Thoracic aorta (tissue), 2 donors: ENCODE measurements at regions not wholly inside any gene's neighbourhood (a gene's known extent, or its start where the extent isn't known, plus 50 kb on each side); places are given as distances from the start of the nearest gene placed in this dataset.

Source experiments
- ATAC-seq: fragments of 150-250 bp; one replicate; pipeline ENCODE4 v1.8.0; 2017; ENCODE audit warnings: low read depth; ENCODE audit not compliant: insufficient number of reproducible peaks, low FRiP score
- DNase-seq: peaks from one replicate; pipeline ENCODE4 v3.0.0-alpha.2; 2020; ENCODE audit warnings: low spot score
- H3K27ac ChIP-seq, 2 donors: fragments of 200-600 bp; sonication (generic); 1 replicate in 1 of 2; 2 replicates in 1 of 2; pipeline ENCODE4 v1.5.1; 2016; ENCODE audit warnings: mild to moderate bottlenecking in 2 of 2, moderate library complexity in 2 of 2
- H3K27me3 ChIP-seq: fragments of 200-600 bp; sonication (generic); replicated peaks from 2 replicates; pipeline ENCODE4 v1.6.0; 2016; ENCODE audit warnings: mild to moderate bottlenecking; ENCODE audit not compliant: insufficient read depth
- H3K36me3 ChIP-seq: fragments of 200-600 bp; sonication (generic); one replicate; pipeline ENCODE4 v1.5.1; 2016
- H3K4me1 ChIP-seq, 2 donors: fragments of 200-600 bp; sonication (generic); 1 replicate in 1 of 2; 2 replicates in 1 of 2; pipeline versions ENCODE4 v1.5.1 to v1.6.0; 2016; ENCODE audit warnings: low read depth in 2 of 2, mild to moderate bottlenecking in 1 of 2; ENCODE audit not compliant: control insufficient read depth in 1 of 2
- H3K4me3 ChIP-seq: fragments of 200-600 bp; sonication (generic); 2 replicates; pipeline ENCODE4 v1.5.1; 2016; ENCODE audit warnings: mild to moderate bottlenecking
- H3K9me3 ChIP-seq: fragments of 200-600 bp; sonication (generic); 2 replicates; pipeline ENCODE4 v1.5.1; 2016
- CTCF ChIP-seq: fragments of 200-600 bp; sonication (generic); IDR thresholded peaks from one replicate; pipeline ENCODE4 v1.5.1; 2019; ENCODE audit warnings: antibody characterized with exemption

DNA sequence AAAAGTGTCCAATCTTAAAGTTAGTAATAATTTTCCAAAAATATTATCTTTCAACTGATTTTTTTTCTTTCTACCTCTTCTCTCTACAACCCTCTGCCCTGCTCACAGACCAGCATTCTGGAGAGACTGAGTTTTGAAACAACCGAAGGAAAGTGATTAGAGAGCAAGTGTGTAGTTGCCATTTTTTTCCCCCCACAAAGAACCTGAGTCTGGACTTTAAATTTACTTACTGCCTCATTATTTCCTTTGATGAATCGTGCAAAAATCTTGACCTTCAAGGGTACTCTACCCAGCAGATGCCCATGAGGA is 63.4 kb upstream of the NEUROD1 start:
- H3K9me3 ChIP-seq: no peaks in the 10 kb centered on the region

GRCh38 chr2:181745796-181746540 is 65.7 kb upstream of the NEUROD1 start:
- H3K36me3 ChIP-seq: no peaks in the 10 kb centered on the region
- DNase-seq: no peak
- no peak for TF ChIP-seq CTCF
- H3K27me3 ChIP-seq: no peaks in the 10 kb centered on the region
- peaks cover 0 to 14% of the 10 kb centered on the region in 2 donors for H3K4me1 ChIP-seq
- no peaks in the 10 kb centered on the region for H3K9me3 ChIP-seq
- no peak overlapping the region for H3K4me3 ChIP-seq
- ATAC-seq: no peak
- no peak overlapping the region for H3K27ac ChIP-seq

More for the DNA sequence above, 63.4 kb upstream of the NEUROD1 start:
- Histone ChIP-seq H3K4me1 (peaks cover 0 to 14% of the 10 kb centered on the region in 2 donors), H3K27ac (no peak overlapping the region), H3K4me3 (no peak overlapping the region), H3K36me3 (no peaks in the 10 kb centered on the region), H3K27me3 (no peaks in the 10 kb centered on the region)
- DNase-seq: no peak
- no peak for ATAC-seq
- TF ChIP-seq CTCF: no peak

DNA sequence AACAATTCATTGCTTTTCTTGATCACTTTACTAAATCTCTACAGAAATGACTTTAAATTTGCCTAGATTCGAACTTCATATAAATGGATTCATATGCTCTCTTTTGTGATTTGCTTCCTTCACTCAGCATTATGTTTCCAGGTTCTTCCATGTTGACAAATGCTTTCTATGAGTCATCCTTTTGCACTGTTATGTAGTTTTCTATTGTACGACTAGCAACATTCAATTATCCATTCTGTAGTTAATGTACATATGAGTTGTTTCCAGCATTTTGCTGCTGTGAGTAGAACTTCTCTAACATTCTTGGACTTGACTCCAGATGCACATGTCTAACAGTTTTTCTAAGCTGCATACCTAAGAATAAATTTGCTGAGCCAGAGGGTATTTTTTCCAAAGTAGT is 66.5 kb upstream of the NEUROD1 start:
- no peaks in the 10 kb centered on the region for H3K9me3 ChIP-seq
- DNase-seq (no peak), ATAC-seq (no peak)
- H3K36me3 ChIP-seq: no peaks in the 10 kb centered on the region
- TF ChIP-seq CTCF: no peak
- peaks cover 0 to 14% of the 10 kb centered on the region in 2 donors for H3K4me1 ChIP-seq
- H3K27me3 ChIP-seq: no peaks in the 10 kb centered on the region
- H3K4me3 ChIP-seq: no peak overlapping the region
- H3K27ac ChIP-seq: no peak overlapping the region

- ATAC-seq (no peak), DNase-seq (no peak)
- no peak overlapping the region for H3K27ac ChIP-seq
- no peaks in the 10 kb centered on the region for H3K36me3 ChIP-seq
- no peaks in the 10 kb centered on the region for H3K4me1 ChIP-seq
- no peaks in the 10 kb centered on the region for H3K9me3 ChIP-seq
- no peak overlapping the region for H3K4me3 ChIP-seq
- no peaks in the 10 kb centered on the region for H3K27me3 ChIP-seq
- no peak for TF ChIP-seq CTCF
Observed at GRCh38 chr2:181750305-181750704, 70.0 kb upstream of the NEUROD1 start.

GRCh38 chr2:181751266-181752030 is 71.1 kb upstream of the NEUROD1 start:
- H3K4me1 ChIP-seq: no peaks in the 10 kb centered on the region
- H3K27ac ChIP-seq: no peak overlapping the region
- DNase-seq (no peak), ATAC-seq (no peak)
- no peak overlapping the region for H3K4me3 ChIP-seq
- no peak for TF ChIP-seq CTCF
- no peaks in the 10 kb centered on the region for H3K9me3 ChIP-seq
- no peaks in the 10 kb centered on the region for H3K27me3 ChIP-seq
- no peaks in the 10 kb centered on the region for H3K36me3 ChIP-seq
